ENCODE measurements at regions not wholly inside any gene's neighbourhood (a gene's known extent, or its start where the extent isn't known, plus 50 kb on each side); places are given as distances from the start of the nearest gene placed in this dataset.

GRCh38 chr18:44134447-44134846, 546.2 kb upstream of the SETBP1 start:
- Histone ChIP-seq H3K36me3 (ENCODE audit: control insufficient read depth in 2 of 3, insufficient read depth in 3 of 3, low read length in 3 of 3) (no peaks in the 10 kb centered on the region), H3K4me3 (ENCODE audit: low read length in 3 of 3) (no peak overlapping the region), H3K4me1 (ENCODE audit: control insufficient read depth in 2 of 3, insufficient read depth in 2 of 3, low read depth in 1 of 3, low read length in 3 of 3) (no peaks in the 10 kb centered on the region), H3K9ac (ENCODE audit: low read length in 3 of 3) (no peak overlapping the region), H3K27me3 (ENCODE audit: control insufficient read depth, insufficient read depth, low read length) (no peaks in the 10 kb centered on the region), H3K27ac (ENCODE audit: low read depth in 2 of 2, low read length in 2 of 2) (no peak overlapping the region), H3K9me3 (ENCODE audit: control insufficient read depth in 2 of 3, insufficient read depth in 1 of 3, low read length in 3 of 3) (no peaks in the 10 kb centered on the region)
- DNase-seq (no peak), FAIRE-seq (no peak)
- intact Hi-C loops (cut with DNase I): no loop called here
- TF ChIP-seq CTCF (IDR thresholded peaks at IDR 0.05; ENCODE audit: borderline replicate concordance, extremely low read depth, insufficient read depth): no peak

- no peak overlapping the region for H3K4me3 ChIP-seq (ENCODE audit: low read length in 3 of 3)
- H3K9ac ChIP-seq (ENCODE audit: low read length in 3 of 3): no peak overlapping the region
- no peak for DNase-seq
- FAIRE-seq: no peak
- H3K9me3 ChIP-seq (ENCODE audit: control insufficient read depth in 2 of 3, insufficient read depth in 1 of 3, low read length in 3 of 3): no peaks in the 10 kb centered on the region
- intact Hi-C loops (cut with DNase I): no loop called here
- no peaks in the 10 kb centered on the region for H3K27me3 ChIP-seq (ENCODE audit: control insufficient read depth, insufficient read depth, low read length)
- no peak overlapping the region for H3K27ac ChIP-seq (ENCODE audit: low read depth in 2 of 2, low read length in 2 of 2)
- no peaks in the 10 kb centered on the region for H3K36me3 ChIP-seq (ENCODE audit: control insufficient read depth in 2 of 3, insufficient read depth in 3 of 3, low read length in 3 of 3)
- no peak for TF ChIP-seq CTCF (IDR thresholded peaks at IDR 0.05; ENCODE audit: borderline replicate concordance, extremely low read depth, insufficient read depth)
- no peaks in the 10 kb centered on the region for H3K4me1 ChIP-seq (ENCODE audit: control insufficient read depth in 2 of 3, insufficient read depth in 2 of 3, low read depth in 1 of 3, low read length in 3 of 3)
Measured at GRCh38 chr18:44135741-44136140, 544.9 kb upstream of the SETBP1 start.

- Histone ChIP-seq H3K9ac (ENCODE audit: low read length in 3 of 3) (no peak overlapping the region), H3K27ac (ENCODE audit: low read depth in 2 of 2, low read length in 2 of 2) (no peak overlapping the region), H3K36me3 (ENCODE audit: control insufficient read depth in 2 of 3, insufficient read depth in 3 of 3, low read length in 3 of 3) (no peaks in the 10 kb centered on the region), H3K4me3 (ENCODE audit: low read length in 3 of 3) (no peak overlapping the region), H3K4me1 (ENCODE audit: control insufficient read depth in 2 of 3, insufficient read depth in 2 of 3, low read depth in 1 of 3, low read length in 3 of 3) (no peaks in the 10 kb centered on the region), H3K9me3 (ENCODE audit: control insufficient read depth in 2 of 3, insufficient read depth in 1 of 3, low read length in 3 of 3) (no peaks in the 10 kb centered on the region), H3K27me3 (ENCODE audit: control insufficient read depth, insufficient read depth, low read length) (no peaks in the 10 kb centered on the region)
- no peak for DNase-seq
- intact Hi-C loops (cut with DNase I): no loop called here
- no peak for FAIRE-seq
- TF ChIP-seq CTCF (IDR thresholded peaks at IDR 0.05; ENCODE audit: borderline replicate concordance, extremely low read depth, insufficient read depth): no peak
Measured at GRCh38 chr18:44136326-44136725, 544.4 kb upstream of the SETBP1 start.

GRCh38 chr18:44143072-44143471, 537.6 kb upstream of the SETBP1 start:
- Histone ChIP-seq H3K27me3 (ENCODE audit: control insufficient read depth, insufficient read depth, low read length) (no peaks in the 10 kb centered on the region), H3K4me1 (ENCODE audit: control insufficient read depth in 2 of 3, insufficient read depth in 2 of 3, low read depth in 1 of 3, low read length in 3 of 3) (peaks cover 0 to 2% (median 0%) of the 10 kb centered on the region in 3 donors), H3K9ac (ENCODE audit: low read length in 3 of 3) (no peak overlapping the region), H3K9me3 (ENCODE audit: control insufficient read depth in 2 of 3, insufficient read depth in 1 of 3, low read length in 3 of 3) (no peaks in the 10 kb centered on the region), H3K27ac (ENCODE audit: low read depth in 2 of 2, low read length in 2 of 2) (no peak overlapping the region), H3K36me3 (ENCODE audit: control insufficient read depth in 2 of 3, insufficient read depth in 3 of 3, low read length in 3 of 3) (no peaks in the 10 kb centered on the region), H3K4me3 (ENCODE audit: low read length in 3 of 3) (no peak overlapping the region)
- FAIRE-seq: peak; percentile 23
- no peak for TF ChIP-seq CTCF (IDR thresholded peaks at IDR 0.05; ENCODE audit: borderline replicate concordance, extremely low read depth, insufficient read depth)
- intact Hi-C loops (cut with DNase I): no loop called here
- DNase-seq: peak in 2 of 5 donors; percentile 53 to 56

Measured in kidney (tissue), 13 donors.